ENCODE measurements at regions not wholly inside any gene's neighbourhood (a gene's known extent, or its start where the extent isn't known, plus 50 kb on each side); places are given as distances from the start of the nearest gene placed in this dataset.

DNA sequence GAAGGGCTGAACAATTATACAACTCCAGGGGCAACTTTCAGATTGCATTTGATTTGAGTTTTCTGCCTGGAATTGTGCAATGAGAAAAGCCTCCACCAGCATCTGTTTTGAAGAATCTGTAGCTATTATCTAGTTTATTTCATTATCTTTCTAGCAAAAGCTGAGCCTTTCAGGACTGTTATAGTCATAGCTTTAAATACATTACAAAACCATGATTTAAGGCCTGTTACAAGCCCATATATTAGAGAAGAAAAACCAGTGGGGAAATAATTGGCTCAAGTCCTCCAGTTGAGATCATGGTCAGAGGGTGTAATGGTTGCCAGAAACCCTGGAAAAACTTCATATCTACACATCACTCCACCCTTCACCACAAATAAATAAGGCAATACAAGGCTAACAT, 676.2 kb downstream of the HDGFL1 start:
- TF ChIP-seq, protein P1, sequence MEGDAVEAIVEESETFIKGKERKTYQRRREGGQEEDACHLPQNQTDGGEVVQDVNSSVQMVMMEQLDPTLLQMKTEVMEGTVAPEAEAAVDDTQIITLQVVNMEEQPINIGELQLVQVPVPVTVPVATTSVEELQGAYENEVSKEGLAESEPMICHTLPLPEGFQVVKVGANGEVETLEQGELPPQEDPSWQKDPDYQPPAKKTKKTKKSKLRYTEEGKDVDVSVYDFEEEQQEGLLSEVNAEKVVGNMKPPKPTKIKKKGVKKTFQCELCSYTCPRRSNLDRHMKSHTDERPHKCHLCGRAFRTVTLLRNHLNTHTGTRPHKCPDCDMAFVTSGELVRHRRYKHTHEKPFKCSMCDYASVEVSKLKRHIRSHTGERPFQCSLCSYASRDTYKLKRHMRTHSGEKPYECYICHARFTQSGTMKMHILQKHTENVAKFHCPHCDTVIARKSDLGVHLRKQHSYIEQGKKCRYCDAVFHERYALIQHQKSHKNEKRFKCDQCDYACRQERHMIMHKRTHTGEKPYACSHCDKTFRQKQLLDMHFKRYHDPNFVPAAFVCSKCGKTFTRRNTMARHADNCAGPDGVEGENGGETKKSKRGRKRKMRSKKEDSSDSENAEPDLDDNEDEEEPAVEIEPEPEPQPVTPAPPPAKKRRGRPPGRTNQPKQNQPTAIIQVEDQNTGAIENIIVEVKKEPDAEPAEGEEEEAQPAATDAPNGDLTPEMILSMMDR (IDR thresholded peaks at IDR 0.05; ENCODE audit: insufficient read depth, low read length, poor library complexity, severe bottlenecking), result no peak
- no peak for DNase-seq (ENCODE audit: low read depth)
- H3K36me3 ChIP-seq (ENCODE audit: control insufficient read depth, insufficient read depth, low read length), result no peaks in the 10 kb centered on the region
- H3K27me3 ChIP-seq (ENCODE audit: control insufficient read depth, insufficient read depth, low read length), result no peaks in the 10 kb centered on the region
- H3K4me3 ChIP-seq (ENCODE audit: low read depth, low read length), result no peak overlapping the region

DNA sequence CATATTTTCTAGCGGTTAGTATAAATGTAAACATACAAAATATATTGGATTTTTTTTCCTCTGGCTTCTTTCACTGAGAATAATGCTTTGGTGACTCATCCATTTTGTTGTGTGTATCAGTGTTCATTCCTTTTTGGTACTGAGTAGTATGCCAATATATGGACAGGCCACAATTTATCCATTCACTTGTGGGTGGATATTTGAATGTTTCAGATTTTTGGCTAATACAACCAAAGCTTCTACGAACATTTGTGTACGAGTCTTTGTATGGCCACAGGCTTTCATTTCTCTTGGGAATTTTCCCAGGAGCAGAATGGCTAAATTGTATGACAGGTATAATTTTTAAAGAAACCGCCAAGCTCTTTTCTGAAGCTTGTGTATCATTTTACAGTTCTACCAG, 677.5 kb downstream of the HDGFL1 start:
- Histone ChIP-seq H3K36me3 (ENCODE audit: control insufficient read depth, insufficient read depth, low read length) (no peaks in the 10 kb centered on the region), H3K4me3 (ENCODE audit: low read depth, low read length) (no peak overlapping the region), H3K27me3 (ENCODE audit: control insufficient read depth, insufficient read depth, low read length) (no peaks in the 10 kb centered on the region)
- no peak for DNase-seq (ENCODE audit: low read depth)
- TF ChIP-seq, protein P1 (IDR thresholded peaks at IDR 0.05; ENCODE audit: insufficient read depth, low read length, poor library complexity, severe bottlenecking), result no peak

DNA sequence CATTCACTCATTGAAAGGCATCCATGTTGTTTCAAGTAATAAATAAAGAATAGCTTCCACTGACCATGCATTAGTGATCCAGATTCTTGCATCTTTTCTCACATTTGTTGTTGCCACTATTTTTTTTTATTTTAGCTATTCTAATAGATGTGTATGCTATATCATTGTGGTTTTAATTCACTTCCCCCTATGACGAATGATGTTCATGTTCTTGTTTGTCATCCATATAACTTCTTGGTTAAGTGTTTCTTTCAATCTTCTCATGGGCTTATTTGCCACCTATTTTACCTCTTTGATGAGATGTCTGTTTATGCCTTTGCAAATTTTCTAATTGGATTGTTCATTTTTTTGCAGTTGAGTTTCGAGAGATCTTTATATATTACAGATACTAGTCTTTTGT, 681.2 kb downstream of the HDGFL1 start:
- Histone ChIP-seq H3K27me3 (ENCODE audit: control insufficient read depth, insufficient read depth, low read length) (no peaks in the 10 kb centered on the region), H3K36me3 (ENCODE audit: control insufficient read depth, insufficient read depth, low read length) (no peaks in the 10 kb centered on the region), H3K4me3 (ENCODE audit: low read depth, low read length) (no peak overlapping the region)
- no peak for DNase-seq (ENCODE audit: low read depth)
- TF ChIP-seq, protein P1 (IDR thresholded peaks at IDR 0.05; ENCODE audit: insufficient read depth, low read length, poor library complexity, severe bottlenecking), result no peak

DNA sequence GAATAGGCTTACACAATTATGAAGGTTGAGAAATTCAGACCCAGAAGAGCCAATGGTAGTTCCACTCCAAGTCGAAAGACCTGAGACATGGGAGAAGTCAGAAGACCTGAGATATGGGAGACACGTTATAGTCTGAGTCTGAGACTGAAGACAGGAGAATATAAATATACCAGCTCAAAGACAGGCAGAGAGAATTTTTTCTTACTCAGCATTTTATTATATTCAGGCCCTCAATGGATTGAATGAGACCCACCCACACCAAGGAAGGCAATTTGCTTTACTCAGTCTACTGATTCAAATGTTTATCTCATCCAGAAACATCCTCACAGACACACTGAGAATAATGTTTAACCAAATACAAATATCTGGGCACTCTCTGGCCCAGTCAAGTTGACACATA, 693.5 kb downstream of the HDGFL1 start:
- no peak for DNase-seq (ENCODE audit: low read depth)
- TF ChIP-seq, protein P1 (IDR thresholded peaks at IDR 0.05; ENCODE audit: insufficient read depth, low read length, poor library complexity, severe bottlenecking), result no peak
- H3K4me3 ChIP-seq (ENCODE audit: low read depth, low read length), result no peak overlapping the region
- no peaks in the 10 kb centered on the region for H3K36me3 ChIP-seq (ENCODE audit: control insufficient read depth, insufficient read depth, low read length)
- H3K27me3 ChIP-seq (ENCODE audit: control insufficient read depth, insufficient read depth, low read length), result no peaks in the 10 kb centered on the region

DNA sequence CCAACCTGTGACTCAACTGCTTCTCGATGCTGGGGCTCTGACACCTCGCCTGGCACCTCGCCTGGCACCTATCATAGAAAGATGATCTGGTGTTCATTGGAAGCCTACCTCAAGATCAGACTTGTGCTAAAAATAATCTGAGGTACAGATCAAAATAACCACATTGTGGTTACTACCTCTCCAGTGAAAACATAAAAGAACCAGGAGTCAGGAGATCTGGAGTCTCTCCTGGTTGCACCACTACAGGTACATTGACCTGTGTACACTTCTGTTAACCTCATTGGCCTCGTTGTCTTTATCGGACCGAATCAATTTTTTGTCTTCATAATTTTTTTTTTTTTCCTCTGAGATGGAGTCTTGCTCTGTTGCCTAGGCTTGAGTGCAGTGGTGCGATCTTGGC, 695.9 kb downstream of the HDGFL1 start:
- H3K36me3 ChIP-seq (ENCODE audit: control insufficient read depth, insufficient read depth, low read length), result no peaks in the 10 kb centered on the region
- TF ChIP-seq, protein P1 (IDR thresholded peaks at IDR 0.05; ENCODE audit: insufficient read depth, low read length, poor library complexity, severe bottlenecking), result no peak
- DNase-seq (ENCODE audit: low read depth), result no peak
- no peaks in the 10 kb centered on the region for H3K27me3 ChIP-seq (ENCODE audit: control insufficient read depth, insufficient read depth, low read length)
- no peak overlapping the region for H3K4me3 ChIP-seq (ENCODE audit: low read depth, low read length)

DNA sequence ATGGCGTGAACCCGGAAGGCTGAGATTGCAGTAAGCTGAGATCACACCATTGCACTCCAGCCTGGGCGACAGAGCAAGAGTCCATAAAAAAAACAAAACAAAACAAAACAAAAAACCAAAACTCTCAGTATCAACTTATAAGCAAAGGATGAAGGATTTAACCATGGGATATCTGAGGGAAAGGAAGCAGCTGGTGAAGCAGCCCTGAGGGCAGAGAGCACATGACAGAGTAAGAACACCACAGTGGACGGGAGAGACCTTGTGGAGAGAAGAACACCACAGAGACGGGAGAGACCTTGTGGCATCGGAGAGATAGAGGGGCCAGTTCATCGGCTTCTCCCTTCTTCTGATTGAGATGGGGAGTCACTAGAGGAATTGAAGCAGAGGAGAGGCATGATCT, 697.2 kb downstream of the HDGFL1 start:
- TF ChIP-seq, protein P1 (IDR thresholded peaks at IDR 0.05; ENCODE audit: insufficient read depth, low read length, poor library complexity, severe bottlenecking), result no peak
- Histone ChIP-seq H3K4me3 (ENCODE audit: low read depth, low read length) (no peak overlapping the region), H3K36me3 (ENCODE audit: control insufficient read depth, insufficient read depth, low read length) (no peaks in the 10 kb centered on the region), H3K27me3 (ENCODE audit: control insufficient read depth, insufficient read depth, low read length) (no peaks in the 10 kb centered on the region)
- no peak for DNase-seq (ENCODE audit: low read depth)

All from kidney epithelial cell (primary cell).